HG03558 (cell line): ENCODE measurements at regions not wholly inside any gene's neighbourhood (a gene's known extent, or its start where the extent isn't known, plus 50 kb on each side); places are given as distances from the start of the nearest gene placed in this dataset.
"Not testable (repeated sequence)": the region's sequence is repeated elsewhere in the genome, so short reads cannot be mapped to it uniquely, and the experiment has no call there.

Source experiments
- ATAC-seq: cut with Tn5 transposase; IDR thresholded peaks from one replicate; pipeline ENCODE4 v1.9.1; 2021; ENCODE audit warnings: moderate number of reproducible peaks; ENCODE audit not compliant: unreplicated experiment; ENCODE audit errors: extremely low read depth

DNA sequence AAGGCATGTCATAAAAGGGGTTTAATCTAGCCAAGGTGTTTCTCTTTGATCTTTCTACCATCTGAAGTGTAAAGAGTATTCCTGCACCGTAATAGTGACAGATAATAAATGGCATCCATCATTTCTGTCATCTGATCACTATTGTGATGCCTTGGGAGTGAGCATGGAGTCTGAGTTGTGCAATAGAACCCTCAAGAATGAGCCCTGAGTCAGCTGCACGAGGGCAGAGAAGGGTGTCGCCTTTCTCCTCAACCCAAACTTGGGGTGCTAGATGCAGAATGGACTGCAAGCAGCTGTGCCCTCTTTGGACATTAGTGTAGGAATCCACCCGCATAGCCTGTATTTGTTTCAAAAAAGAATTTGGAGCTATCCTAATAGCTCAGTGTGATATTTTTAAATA is 115.2 kb downstream of the ZNF37A start:
- ATAC-seq, result no peak

- ATAC-seq, result not testable (repeated sequence)
These were observed 115.6 kb downstream of the ZNF37A start for GRCh38 chr10:38209748-38210147.

- no peak for ATAC-seq
These were observed 118.3 kb downstream of the ZNF37A start for GRCh38 chr10:38212460-38212859.

DNA sequence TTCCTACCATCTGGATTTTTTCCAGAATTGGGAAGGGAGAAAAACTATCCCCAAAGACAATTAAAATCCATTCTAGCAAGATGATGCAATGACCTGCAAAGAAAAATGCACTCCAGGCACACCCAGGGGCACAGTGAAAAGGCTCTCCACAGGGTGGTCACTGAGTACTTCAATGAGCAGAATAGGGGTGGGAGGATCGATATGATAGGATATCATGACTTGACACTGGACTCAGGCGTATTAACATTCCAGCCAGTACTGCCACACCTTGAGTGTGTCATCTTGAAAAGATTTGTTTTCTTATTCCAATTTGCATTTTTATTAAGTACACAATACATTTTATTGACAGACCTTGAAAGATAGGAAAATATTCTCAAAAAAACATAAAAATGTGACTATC is 132.2 kb downstream of the ZNF37A start:
- ATAC-seq, result no peak

DNA sequence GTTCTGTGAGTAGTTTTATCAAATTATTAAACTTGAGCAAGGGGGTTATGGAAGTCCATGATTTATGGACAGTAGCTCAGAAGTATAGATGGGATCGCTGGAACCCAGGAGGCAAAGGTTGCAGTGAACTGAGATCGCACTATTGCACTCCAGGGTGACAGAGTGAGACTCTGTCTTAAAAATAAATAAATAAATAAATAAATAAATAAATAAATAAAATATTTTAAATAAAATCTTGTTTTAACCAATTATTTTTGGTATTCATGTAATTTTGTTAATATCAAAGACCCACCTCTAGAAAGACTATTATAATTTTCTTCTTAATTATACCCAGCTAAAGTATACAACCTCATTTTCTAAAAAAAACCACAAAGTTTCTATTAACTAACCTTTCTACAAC is 134.3 kb downstream of the ZNF37A start:
- ATAC-seq, result no peak

DNA sequence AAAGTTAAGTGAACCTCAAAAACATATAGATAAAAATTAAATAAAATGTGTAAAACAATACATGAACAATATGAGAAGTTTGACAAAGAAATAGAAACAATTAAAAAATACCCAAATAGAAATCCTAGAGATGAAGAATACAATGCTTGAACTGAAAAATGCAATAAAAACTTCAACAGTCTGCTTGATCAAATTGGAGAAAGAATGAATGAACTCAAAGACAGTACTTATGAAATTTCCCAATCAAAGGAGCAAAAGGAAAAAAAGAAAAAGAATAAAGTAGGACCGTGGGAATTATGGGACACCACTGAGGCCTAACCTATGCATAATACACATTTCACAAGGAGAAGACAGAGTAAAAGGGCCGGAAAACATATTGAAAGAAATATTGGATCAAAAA is 144.3 kb downstream of the ZNF37A start:
- not testable (repeated sequence) for ATAC-seq

DNA sequence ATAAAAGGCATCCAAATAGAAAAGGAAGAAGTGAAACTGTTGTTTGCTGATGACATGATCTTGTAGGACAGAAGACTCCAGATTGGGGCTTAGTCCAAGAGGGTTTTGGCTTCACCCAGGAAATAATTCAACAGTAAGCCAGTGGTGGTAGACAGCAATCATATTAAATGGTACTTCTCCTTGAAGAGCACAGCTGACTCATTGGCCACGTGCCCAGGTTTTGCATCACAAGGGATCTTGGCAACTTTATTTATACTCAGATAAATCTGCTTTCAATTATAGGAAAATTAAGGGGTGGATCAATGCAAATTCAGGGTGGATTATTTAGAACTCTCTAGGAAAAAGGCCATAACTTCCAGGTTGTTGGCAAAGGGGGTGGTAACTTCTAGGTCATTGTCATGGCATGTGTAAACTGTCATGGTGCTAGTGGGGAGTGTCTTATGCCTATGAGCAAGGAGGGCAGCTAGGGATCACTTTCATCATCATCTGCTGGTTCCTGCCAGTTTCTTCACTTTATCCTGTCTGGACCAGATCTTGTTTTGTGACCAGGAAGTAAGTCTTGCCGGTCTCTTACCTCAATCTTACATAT is 148.0 kb downstream of the ZNF37A start:
- not testable (repeated sequence) for ATAC-seq

- not testable (repeated sequence) for ATAC-seq
These were observed 154.0 kb downstream of the ZNF37A start for GRCh38 chr10:38248113-38248512.

DNA sequence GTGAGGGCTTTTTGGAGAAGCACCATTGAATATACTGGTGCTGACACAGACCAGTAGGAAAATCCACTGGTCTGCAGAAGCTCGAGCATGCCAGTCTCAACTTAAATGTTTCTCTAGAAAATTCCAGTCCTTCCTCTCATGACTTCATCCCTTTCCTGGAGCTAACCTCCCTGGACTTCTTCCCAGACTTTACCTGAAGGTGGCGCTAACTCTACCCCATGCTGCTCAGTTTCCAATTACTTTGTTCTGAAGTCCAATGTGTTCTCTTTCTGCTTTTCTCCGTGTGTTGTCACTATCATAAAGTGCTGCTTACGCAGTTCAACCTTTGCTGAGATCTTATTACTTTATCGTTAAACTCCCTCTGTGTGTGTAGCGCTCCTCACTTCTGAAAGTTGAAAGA is 158.4 kb downstream of the ZNF37A start:
- ATAC-seq, result not testable (repeated sequence)

DNA sequence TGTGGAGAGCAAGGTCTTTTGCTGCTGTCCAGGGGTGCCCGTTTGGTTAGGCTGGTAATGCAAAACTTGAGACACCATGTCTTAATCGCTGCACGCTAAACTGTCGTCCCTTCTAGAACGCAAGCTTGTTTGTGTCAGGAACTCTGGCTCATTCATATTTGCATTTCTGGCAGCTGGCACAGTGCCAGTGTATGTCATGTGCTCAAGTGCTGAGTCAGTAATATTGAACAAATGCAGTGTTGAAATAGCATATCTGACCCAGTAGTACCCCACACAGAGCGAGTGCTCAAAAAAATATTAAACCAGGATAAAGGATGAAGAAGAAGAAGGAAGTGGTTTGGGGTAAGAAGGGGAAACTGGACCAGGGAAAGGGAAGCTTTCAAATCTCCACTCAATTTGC is 173.4 kb downstream of the ZNF37A start:
- ATAC-seq, result not testable (repeated sequence)

DNA sequence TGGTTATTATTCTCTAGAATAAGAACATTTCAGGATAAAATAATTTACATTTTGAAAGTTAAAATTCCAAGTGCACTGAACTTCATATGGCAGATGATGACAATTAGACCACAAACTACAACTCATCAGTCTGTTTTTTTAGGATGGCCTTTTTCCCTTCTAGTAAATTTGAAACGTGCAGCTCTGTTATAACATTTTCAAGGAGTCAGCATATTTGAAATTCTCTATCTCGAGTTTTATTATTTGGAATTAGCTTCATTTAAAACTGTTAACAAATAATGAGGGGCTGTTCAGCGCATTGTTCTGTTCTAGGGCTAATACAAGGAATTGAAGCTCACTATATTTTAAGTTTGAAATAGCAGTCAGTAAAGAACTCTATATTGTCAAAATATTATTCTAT is 176.9 kb downstream of the ZNF37A start:
- ATAC-seq, result not testable (repeated sequence)

DNA sequence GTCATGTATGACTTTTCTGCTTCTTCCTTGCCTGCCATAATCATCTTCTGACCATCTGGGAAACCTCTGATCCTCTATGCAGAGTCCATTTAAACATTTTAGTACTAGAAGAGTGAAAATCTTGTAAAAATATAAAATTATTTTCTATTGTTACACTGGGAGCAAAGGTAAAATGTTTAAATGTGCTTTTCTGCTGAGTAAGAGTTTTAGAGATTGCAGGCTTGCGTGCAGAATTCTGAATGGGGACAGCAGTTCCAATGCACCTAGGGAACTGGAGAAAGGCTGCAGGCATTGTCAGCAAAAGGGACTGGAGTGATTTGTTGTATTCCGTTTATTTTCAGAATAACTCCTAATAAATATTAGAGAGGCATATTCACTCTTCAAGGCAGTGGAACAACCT is 180.7 kb downstream of the ZNF37A start:
- not testable (repeated sequence) for ATAC-seq

DNA sequence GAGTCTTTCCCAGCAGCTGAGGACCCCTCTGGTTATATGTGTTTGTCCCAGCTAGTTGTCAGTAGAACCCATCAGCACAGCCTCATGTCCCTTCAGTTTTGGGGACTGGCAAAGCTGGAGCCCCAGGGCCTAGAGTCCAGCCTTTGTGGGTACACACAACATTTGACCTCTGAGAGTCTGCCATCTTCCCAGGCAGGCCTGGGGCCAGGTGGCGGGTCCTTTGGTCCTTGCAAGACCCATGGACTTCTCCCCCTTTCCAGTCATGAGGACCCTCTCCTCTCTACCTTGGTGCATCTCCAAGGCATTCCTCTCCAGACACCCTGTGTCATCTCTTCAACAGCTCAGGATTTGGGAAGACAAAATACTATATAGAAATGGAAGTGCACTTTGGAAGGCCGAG is 198.4 kb downstream of the ZNF37A start:
- not testable (repeated sequence) for ATAC-seq

GRCh38 chr10:38310111-38310510 is 216.0 kb downstream of the ZNF37A start:
- not testable (repeated sequence) for ATAC-seq

GRCh38 chr10:38315090-38315805 is 221.1 kb downstream of the ZNF37A start:
- ATAC-seq, result not testable (repeated sequence)

GRCh38 chr10:38321393-38321792 is 227.3 kb downstream of the ZNF37A start:
- not testable (repeated sequence) for ATAC-seq

DNA sequence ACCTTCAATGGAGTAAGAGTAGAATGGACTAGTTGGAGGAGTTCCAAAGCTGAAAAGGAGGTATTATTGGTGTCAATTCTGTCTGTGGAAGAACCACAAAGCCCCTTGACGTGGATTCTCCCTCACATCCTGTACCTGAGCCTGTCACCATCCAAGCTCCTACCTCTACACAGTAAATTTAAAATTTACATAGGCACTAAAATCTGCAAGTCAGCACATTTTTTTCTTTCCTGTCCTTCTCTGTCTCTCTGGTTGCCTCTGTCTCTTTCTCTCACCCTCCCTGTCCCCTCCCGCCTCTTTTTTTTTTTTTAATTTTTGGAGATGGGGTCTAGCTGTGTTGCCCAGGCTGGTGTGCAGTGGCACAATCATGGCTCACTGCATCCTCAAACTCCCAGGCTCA is 236.2 kb downstream of the ZNF37A start:
- ATAC-seq, result not testable (repeated sequence)

GRCh38 chr10:38331106-38331505 is 237.0 kb downstream of the ZNF37A start:
- not testable (repeated sequence) for ATAC-seq

DNA sequence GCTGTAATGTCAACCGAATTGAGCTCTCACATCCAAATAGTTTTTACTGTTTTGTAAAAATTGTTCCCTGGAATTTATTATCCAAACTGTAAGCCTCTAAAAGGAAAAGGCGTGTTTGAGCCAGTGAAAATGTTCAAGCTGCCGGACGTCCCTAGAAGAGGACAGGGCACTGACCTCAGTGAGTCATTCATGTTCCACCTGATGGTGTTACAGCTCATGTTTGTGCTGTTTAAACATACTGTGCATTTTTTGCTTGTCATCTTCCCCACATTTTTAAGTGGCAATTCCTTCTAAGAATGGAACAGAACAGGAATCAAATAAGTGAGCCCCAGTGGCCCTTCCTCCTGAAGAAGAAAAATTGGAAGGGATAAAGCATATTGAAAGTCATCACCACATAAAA is 239.6 kb downstream of the ZNF37A start:
- not testable (repeated sequence) for ATAC-seq

DNA sequence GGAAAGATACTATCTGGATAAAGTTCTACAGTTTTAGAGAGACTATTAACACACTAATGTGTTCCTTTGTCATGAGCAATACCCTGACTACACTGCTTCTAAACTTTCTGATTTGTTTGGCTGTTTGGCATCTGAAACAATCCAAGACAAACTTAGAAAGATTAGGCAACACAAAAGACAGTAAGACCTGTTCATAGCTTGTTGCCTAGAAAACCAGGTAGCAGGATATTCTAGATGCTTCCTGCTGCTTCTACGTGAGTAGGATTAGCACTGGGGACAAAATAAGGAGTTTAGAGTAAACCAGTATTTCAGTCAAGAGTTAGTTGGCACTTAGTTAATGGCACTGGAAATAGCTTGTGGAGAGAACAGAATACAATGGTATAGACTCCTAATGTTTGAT is 256.5 kb downstream of the ZNF37A start:
- not testable (repeated sequence) for ATAC-seq

DNA sequence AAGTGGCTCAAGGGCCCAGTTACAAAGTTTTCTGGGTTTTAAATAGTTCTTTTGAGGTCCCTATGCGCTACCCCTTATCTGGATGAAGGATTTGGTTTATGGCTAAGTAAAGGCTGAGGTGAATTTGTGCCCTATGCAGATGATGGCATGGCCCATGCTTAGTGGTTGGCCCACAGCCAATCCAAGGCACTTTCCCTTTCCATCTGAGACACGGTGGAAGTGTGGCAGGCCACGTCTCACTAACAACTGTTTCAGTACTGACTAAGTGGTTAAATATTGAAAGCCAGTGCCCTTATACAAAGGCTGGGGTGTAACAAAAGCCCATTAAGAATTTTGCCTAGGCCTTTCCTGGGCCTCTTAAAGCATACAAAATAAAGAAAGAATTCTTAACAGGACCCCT is 260.3 kb downstream of the ZNF37A start:
- ATAC-seq, result not testable (repeated sequence)
